ENCODE measurements at regions not wholly inside any gene's neighbourhood (a gene's known extent, or its start where the extent isn't known, plus 50 kb on each side); places are given as distances from the start of the nearest gene placed in this dataset.

DNA sequence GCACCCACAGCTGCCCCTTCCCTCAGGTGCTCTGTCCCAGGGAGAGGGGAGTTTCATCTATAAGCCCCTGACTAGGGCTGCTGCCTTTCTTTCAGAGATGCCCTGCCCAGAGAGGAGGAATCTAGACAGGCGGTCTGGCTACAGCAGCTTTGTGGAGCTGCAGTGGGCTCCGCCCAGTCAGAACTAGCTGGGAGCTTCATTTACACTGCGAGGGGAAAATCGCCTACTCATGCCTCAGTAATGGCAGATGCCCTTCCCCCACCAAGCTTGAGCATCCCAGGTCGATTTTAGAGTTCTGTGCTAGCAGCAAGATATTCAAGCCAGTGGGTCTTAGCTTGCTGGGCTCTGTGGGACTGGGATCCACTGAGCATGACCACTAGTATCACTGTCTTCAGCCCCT, 181.2 kb upstream of the RARB start:
- Histone ChIP-seq H3K27me3 (ENCODE audit: control insufficient read depth, extremely low read depth, insufficient read depth, low read length) (no peaks in the 10 kb centered on the region), H3K79me2 (ENCODE audit: control insufficient read depth, insufficient read depth, low read length) (no peaks in the 10 kb centered on the region), H4K20me1 (ENCODE audit: control insufficient read depth, extremely low read depth, insufficient read depth, low read length) (no peaks in the 10 kb centered on the region), H2AFZ (ENCODE audit: control insufficient read depth, low read length) (no peak overlapping the region), H3K9me1 (ENCODE audit: control insufficient read depth, extremely low read depth, insufficient read depth, low read length) (no peaks in the 10 kb centered on the region), H3K4me1 (ENCODE audit: control insufficient read depth, extremely low read depth, insufficient read depth, low read length) (no peaks in the 10 kb centered on the region), H3K4me3 (ENCODE audit: control insufficient read depth in 2 of 3, extremely low read depth in 1 of 3, insufficient read depth in 2 of 3, low read depth in 1 of 3, low read length in 3 of 3) (no peak overlapping the region), H3K4me2 (ENCODE audit: control insufficient read depth, extremely low read depth, insufficient read depth, low read depth, low read length) (no peak overlapping the region), H3K36me3 (ENCODE audit: control insufficient read depth in 2 of 2, extremely low read depth in 1 of 2, insufficient read depth in 2 of 2, low read length in 2 of 2) (no peaks in the 10 kb centered on the region), H3K9me3 (ENCODE audit: control insufficient read depth, low read depth, low read length) (peaks cover 1% of the 10 kb centered on the region), H3K27ac (ENCODE audit: control insufficient read depth, insufficient read depth, low read length) (no peak overlapping the region), H3K9ac (ENCODE audit: control insufficient read depth, extremely low read depth, insufficient read depth, low read length) (no peak overlapping the region)
- FAIRE-seq: no peak
- DNase-seq (ENCODE audit: low read depth, low spot score): no peak
- TF ChIP-seq, protein P1, sequence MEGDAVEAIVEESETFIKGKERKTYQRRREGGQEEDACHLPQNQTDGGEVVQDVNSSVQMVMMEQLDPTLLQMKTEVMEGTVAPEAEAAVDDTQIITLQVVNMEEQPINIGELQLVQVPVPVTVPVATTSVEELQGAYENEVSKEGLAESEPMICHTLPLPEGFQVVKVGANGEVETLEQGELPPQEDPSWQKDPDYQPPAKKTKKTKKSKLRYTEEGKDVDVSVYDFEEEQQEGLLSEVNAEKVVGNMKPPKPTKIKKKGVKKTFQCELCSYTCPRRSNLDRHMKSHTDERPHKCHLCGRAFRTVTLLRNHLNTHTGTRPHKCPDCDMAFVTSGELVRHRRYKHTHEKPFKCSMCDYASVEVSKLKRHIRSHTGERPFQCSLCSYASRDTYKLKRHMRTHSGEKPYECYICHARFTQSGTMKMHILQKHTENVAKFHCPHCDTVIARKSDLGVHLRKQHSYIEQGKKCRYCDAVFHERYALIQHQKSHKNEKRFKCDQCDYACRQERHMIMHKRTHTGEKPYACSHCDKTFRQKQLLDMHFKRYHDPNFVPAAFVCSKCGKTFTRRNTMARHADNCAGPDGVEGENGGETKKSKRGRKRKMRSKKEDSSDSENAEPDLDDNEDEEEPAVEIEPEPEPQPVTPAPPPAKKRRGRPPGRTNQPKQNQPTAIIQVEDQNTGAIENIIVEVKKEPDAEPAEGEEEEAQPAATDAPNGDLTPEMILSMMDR (optimal IDR thresholded peaks at IDR 0.05 in 1 of 3, IDR thresholded peaks at IDR 0.05 in 1 of 3, conservative IDR thresholded peaks at IDR 0.05 in 1 of 3; ENCODE audit: extremely low read depth in 1 of 3, insufficient read depth in 2 of 3, low read length in 3 of 3): no peak
- TF ChIP-seq EZH2 (IDR thresholded peaks at IDR 0.05; ENCODE audit: low read length): no peak
- dilution Hi-C loops (cut with MboI; ENCODE audit: extremely low pct_ligation_motif_present, low sequenced_read_pairs): no loop called here

DNA sequence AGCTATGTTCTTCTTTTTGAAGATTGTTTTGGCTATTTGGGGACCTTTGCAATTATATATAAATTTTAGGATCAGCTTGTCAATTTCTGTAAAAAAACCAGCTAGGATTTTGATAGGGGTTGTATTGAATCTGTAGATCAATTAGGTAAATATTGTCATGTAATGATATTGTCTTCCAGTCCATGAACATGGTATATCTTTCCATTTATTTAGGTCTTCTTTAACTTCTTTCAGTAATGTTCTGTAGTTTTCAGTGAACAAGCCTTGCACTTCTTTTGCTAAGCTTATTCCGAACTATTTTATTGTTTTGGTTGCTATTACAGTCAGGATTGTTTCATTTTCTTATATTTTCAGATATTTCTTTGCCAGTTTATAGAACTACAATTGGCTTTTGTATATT, 175.8 kb upstream of the RARB start:
- Histone ChIP-seq H2AFZ (ENCODE audit: control insufficient read depth, low read length) (no peak overlapping the region), H3K4me2 (ENCODE audit: control insufficient read depth, extremely low read depth, insufficient read depth, low read depth, low read length) (no peak overlapping the region), H3K4me1 (ENCODE audit: control insufficient read depth, extremely low read depth, insufficient read depth, low read length) (no peaks in the 10 kb centered on the region), H3K9ac (ENCODE audit: control insufficient read depth, extremely low read depth, insufficient read depth, low read length) (no peak overlapping the region), H4K20me1 (ENCODE audit: control insufficient read depth, extremely low read depth, insufficient read depth, low read length) (no peaks in the 10 kb centered on the region), H3K27ac (ENCODE audit: control insufficient read depth, insufficient read depth, low read length) (no peak overlapping the region), H3K4me3 (ENCODE audit: control insufficient read depth in 2 of 3, extremely low read depth in 1 of 3, insufficient read depth in 2 of 3, low read depth in 1 of 3, low read length in 3 of 3) (no peak overlapping the region), H3K9me1 (ENCODE audit: control insufficient read depth, extremely low read depth, insufficient read depth, low read length) (no peaks in the 10 kb centered on the region), H3K79me2 (ENCODE audit: control insufficient read depth, insufficient read depth, low read length) (no peaks in the 10 kb centered on the region), H3K27me3 (ENCODE audit: control insufficient read depth, extremely low read depth, insufficient read depth, low read length) (no peaks in the 10 kb centered on the region), H3K9me3 (ENCODE audit: control insufficient read depth, low read depth, low read length) (peaks cover 1% of the 10 kb centered on the region), H3K36me3 (ENCODE audit: control insufficient read depth in 2 of 2, extremely low read depth in 1 of 2, insufficient read depth in 2 of 2, low read length in 2 of 2) (no peaks in the 10 kb centered on the region)
- dilution Hi-C loops (cut with MboI; ENCODE audit: extremely low pct_ligation_motif_present, low sequenced_read_pairs): no loop called here
- FAIRE-seq: no peak
- no peak for TF ChIP-seq EZH2 (IDR thresholded peaks at IDR 0.05; ENCODE audit: low read length)
- TF ChIP-seq, protein P1 (optimal IDR thresholded peaks at IDR 0.05 in 1 of 3, IDR thresholded peaks at IDR 0.05 in 1 of 3, conservative IDR thresholded peaks at IDR 0.05 in 1 of 3; ENCODE audit: extremely low read depth in 1 of 3, insufficient read depth in 2 of 3, low read length in 3 of 3): no peak
- DNase-seq (ENCODE audit: low read depth, low spot score): no peak
